SU-DHL-6 (cell line): ENCODE measurements at regions not wholly inside any gene's neighbourhood (a gene's known extent, or its start where the extent isn't known, plus 50 kb on each side); places are given as distances from the start of the nearest gene placed in this dataset.

Experiments
- H2AFZ ChIP-seq: fragments of 200-600 bp; sonication (generic); 2 replicates; pipeline ENCODE4 v1.6.1; 2014; ENCODE audit warnings: low read depth, mild to moderate bottlenecking, moderate library complexity, mixed read lengths, antibody characterized with exemption, low read length; ENCODE audit not compliant: severe bottlenecking
- H3F3A ChIP-seq: fragments of 200-600 bp; shearing (Covaris generic); 2 replicates; pipeline ENCODE4 v1.6.0; 2016; ENCODE audit warnings: antibody characterized with exemption, mild to moderate bottlenecking; ENCODE audit not compliant: insufficient read depth
- H3K27ac ChIP-seq: fragments of 200-600 bp; sonication (generic); 2 replicates; pipeline ENCODE4 v1.5.1; 2016; ENCODE audit warnings: low read depth, mild to moderate bottlenecking, low read length, moderate library complexity, mixed read lengths
- H3K27me3 ChIP-seq: fragments of 200-600 bp; sonication (generic), shearing (Covaris generic); 2 replicates; pipeline ENCODE4 v1.6.0; 2014; ENCODE audit warnings: mild to moderate bottlenecking, low read length
- H3K36me3 ChIP-seq: fragments of 200-600 bp; sonication (generic); 2 replicates; pipeline ENCODE4 v1.6.1; 2014; ENCODE audit warnings: mild to moderate bottlenecking, low read length, mixed read lengths
- H3K4me2 ChIP-seq: fragments of 300-600, 200-600 bp; shearing (Covaris generic), sonication (generic); 2 replicates; pipeline ENCODE4 v1.6.0; 2014; ENCODE audit warnings: low read length, low read depth, mild to moderate bottlenecking; ENCODE audit not compliant: poor library complexity, severe bottlenecking
- H3K4me3 ChIP-seq: fragments of 200-600 bp; sonication (generic); 2 replicates; pipeline ENCODE4 v1.5.1; 2014; ENCODE audit warnings: antibody characterized with exemption, low read length, mild to moderate bottlenecking, mixed read lengths; ENCODE audit not compliant: insufficient read depth, poor library complexity, severe bottlenecking
- H3K79me2 ChIP-seq: fragments of 200-600 bp; sonication (generic); 2 replicates; pipeline ENCODE4 v1.6.1; 2014; ENCODE audit warnings: mild to moderate bottlenecking, low read length, moderate library complexity; ENCODE audit not compliant: insufficient read depth
- H3K9ac ChIP-seq: fragments of 200-600 bp; sonication (generic); 2 replicates; pipeline ENCODE4 v1.7.0; 2014; ENCODE audit warnings: mild to moderate bottlenecking, low read length
- H3K9me2 ChIP-seq: fragments of 200-600 bp; sonication (generic); replicated peaks from 2 replicates; pipeline ENCODE4 v1.6.1; 2014; ENCODE audit warnings: low read length; ENCODE audit not compliant: insufficient read depth
- H3K9me3 ChIP-seq: fragments of 200-600 bp; sonication (generic); 2 replicates; pipeline ENCODE4 v1.6.1; 2014; ENCODE audit warnings: low read length, mixed read lengths; ENCODE audit not compliant: insufficient read depth
- H4K20me1 ChIP-seq: fragments of 200-600 bp; sonication (generic); 2 replicates; pipeline ENCODE4 v1.6.1; 2014; ENCODE audit warnings: low read depth, mild to moderate bottlenecking, antibody characterized with exemption, low read length, moderate library complexity, mixed read lengths
- EZH2phosphoT487 ChIP-seq: fragments of 200-600 bp; sonication (generic), shearing (Covaris generic); conservative IDR thresholded peaks from 2 replicates; pipeline ENCODE4 v1.6.1; 2018; ENCODE audit warnings: mild to moderate bottlenecking, antibody characterized with exemption, low read length, moderate library complexity, mixed read lengths
- TF ChIP-seq, protein P1 (sequence below): fragments of 200-600 bp; sonication (generic); IDR thresholded peaks from one replicate; pipeline ENCODE4 v1.5.1; 2017; ENCODE audit warnings: antibody characterized with exemption, mild to moderate bottlenecking, low read length, moderate library complexity; ENCODE audit not compliant: insufficient read depth, poor library complexity, severe bottlenecking

DNA sequence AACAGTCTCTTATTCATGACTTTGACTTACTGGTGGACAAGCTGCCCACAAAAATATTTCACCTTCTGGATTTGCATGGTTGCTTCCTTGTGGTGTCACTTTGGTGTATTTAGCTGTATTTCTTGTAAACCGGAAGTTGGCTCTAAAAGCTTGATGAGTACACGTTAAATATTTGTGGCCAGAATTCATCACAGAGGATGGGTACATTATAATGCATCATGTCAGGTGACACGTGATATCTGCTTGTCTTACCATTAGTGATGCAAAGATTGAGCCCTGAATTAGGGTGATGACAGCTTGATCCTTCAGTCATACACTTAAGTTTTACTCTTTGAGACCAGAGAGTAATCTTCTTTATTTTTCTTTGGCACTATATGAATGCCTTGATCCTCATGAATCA is 188.3 kb upstream of the RPS6KA3 start:
- Histone ChIP-seq H3K9me2 (no peaks in the 10 kb centered on the region), H3F3A (no peaks in the 10 kb centered on the region), H3K9me3 (no peaks in the 10 kb centered on the region), H3K27me3 (no peaks in the 10 kb centered on the region), H3K4me2 (no peak overlapping the region), H3K79me2 (no peaks in the 10 kb centered on the region), H3K36me3 (no peaks in the 10 kb centered on the region), H2AFZ (no peak overlapping the region), H3K4me3 (no peak overlapping the region), H4K20me1 (no peaks in the 10 kb centered on the region), H3K9ac (no peak overlapping the region), H3K27ac (no peak overlapping the region)
- TF ChIP-seq EZH2phosphoT487: no peak
- TF ChIP-seq, protein P1, sequence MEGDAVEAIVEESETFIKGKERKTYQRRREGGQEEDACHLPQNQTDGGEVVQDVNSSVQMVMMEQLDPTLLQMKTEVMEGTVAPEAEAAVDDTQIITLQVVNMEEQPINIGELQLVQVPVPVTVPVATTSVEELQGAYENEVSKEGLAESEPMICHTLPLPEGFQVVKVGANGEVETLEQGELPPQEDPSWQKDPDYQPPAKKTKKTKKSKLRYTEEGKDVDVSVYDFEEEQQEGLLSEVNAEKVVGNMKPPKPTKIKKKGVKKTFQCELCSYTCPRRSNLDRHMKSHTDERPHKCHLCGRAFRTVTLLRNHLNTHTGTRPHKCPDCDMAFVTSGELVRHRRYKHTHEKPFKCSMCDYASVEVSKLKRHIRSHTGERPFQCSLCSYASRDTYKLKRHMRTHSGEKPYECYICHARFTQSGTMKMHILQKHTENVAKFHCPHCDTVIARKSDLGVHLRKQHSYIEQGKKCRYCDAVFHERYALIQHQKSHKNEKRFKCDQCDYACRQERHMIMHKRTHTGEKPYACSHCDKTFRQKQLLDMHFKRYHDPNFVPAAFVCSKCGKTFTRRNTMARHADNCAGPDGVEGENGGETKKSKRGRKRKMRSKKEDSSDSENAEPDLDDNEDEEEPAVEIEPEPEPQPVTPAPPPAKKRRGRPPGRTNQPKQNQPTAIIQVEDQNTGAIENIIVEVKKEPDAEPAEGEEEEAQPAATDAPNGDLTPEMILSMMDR: no peak

DNA sequence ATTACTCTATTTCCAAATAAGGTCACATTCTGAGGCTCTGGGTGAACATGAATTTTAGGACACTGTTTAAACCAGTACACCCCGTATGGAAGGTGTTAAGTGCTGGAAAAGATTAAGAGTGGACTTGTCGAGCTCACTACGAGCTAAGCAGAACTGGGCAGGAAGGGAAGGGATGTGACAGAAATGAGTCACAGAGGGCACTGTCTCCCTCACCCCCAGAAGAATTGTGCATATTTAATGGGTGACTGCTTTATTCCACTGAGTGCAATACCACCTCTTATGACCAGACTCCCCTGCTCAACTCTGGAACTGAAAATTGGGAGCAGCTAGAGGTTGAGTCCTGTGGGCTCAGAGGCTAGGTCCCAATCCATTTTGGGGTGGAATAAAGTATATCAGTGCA is 187.4 kb upstream of the RPS6KA3 start:
- H2AFZ ChIP-seq: no peak overlapping the region
- H3K36me3 ChIP-seq: no peaks in the 10 kb centered on the region
- H3K9ac ChIP-seq: no peak overlapping the region
- no peaks in the 10 kb centered on the region for H3K79me2 ChIP-seq
- H3K4me3 ChIP-seq: no peak overlapping the region
- H4K20me1 ChIP-seq: no peaks in the 10 kb centered on the region
- no peaks in the 10 kb centered on the region for H3K9me3 ChIP-seq
- no peaks in the 10 kb centered on the region for H3K27me3 ChIP-seq
- no peaks in the 10 kb centered on the region for H3K9me2 ChIP-seq
- no peak overlapping the region for H3K27ac ChIP-seq
- H3F3A ChIP-seq: no peaks in the 10 kb centered on the region
- TF ChIP-seq, protein P1: no peak
- no peak for TF ChIP-seq EZH2phosphoT487
- no peak overlapping the region for H3K4me2 ChIP-seq

DNA sequence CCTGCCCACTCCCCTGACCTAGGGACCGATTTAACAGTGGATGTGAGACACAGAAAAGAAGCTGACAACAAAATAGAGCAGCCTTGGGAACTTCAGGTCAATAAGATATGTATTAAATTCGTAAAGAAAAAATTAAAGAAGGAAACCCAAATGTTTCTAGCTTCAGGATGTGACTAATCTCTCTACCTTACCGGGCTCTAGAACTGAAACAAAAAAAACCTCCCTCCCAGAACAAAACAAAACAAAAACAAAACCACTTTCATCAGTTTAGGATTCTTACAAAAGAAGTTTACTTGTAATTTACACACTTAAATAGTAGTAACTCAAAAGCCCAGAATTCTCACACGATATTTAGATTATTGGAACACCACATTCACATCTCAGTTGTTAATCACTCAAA is 185.8 kb upstream of the RPS6KA3 start:
- Histone ChIP-seq H3K9me2 (no peaks in the 10 kb centered on the region), H2AFZ (no peak overlapping the region), H3K9me3 (no peaks in the 10 kb centered on the region), H3K79me2 (no peaks in the 10 kb centered on the region), H4K20me1 (no peaks in the 10 kb centered on the region), H3K36me3 (no peaks in the 10 kb centered on the region), H3K9ac (no peak overlapping the region), H3K4me2 (no peak overlapping the region), H3F3A (no peaks in the 10 kb centered on the region), H3K27ac (no peak overlapping the region), H3K4me3 (no peak overlapping the region), H3K27me3 (no peaks in the 10 kb centered on the region)
- TF ChIP-seq, protein P1: no peak
- no peak for TF ChIP-seq EZH2phosphoT487
